DND-41 (cell line): ENCODE measurements at regions not wholly inside any gene's neighbourhood (a gene's known extent, or its start where the extent isn't known, plus 50 kb on each side); places are given as distances from the start of the nearest gene placed in this dataset.
"Not testable (repeated sequence)": the region's sequence is repeated elsewhere in the genome, so short reads cannot be mapped to it uniquely, and the experiment has no call there.

Experiments used
- EZH2 ChIP-seq: IDR thresholded peaks from 3 replicates; pipeline ENCODE4 v1.6.1; 2012; ENCODE audit warnings: borderline replicate concordance, low read depth, mild to moderate bottlenecking, moderate library complexity, low read length, inconsistent platforms; ENCODE audit not compliant: severe bottlenecking
- TF ChIP-seq, protein P1 (sequence below): IDR thresholded peaks from 2 replicates; pipeline ENCODE4 v1.5.1; 2012; ENCODE audit warnings: borderline replicate concordance, low read length, moderate library complexity, mild to moderate bottlenecking; ENCODE audit not compliant: poor library complexity, severe bottlenecking; ENCODE audit errors: extremely low read depth

DNA sequence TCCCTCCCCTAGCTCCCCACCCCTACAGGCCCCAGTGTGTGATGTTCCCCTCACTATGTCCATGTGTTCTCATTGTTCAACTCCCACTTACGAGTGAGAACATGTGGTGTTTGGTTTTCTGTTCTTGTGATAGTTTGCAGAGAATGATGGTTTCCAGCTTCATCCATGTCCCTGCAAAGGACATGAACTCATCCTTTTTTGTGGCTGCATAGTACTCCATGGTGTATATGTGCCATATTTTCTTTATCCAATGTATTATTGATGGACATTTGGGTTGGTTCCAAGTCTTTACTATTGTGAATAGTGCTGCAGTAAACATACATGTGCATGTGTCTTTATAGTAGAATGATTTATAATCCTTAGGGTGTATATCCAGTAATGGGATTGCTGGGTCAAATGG, 84.6 kb upstream of the HDDC2 start:
- TF ChIP-seq, protein P1, sequence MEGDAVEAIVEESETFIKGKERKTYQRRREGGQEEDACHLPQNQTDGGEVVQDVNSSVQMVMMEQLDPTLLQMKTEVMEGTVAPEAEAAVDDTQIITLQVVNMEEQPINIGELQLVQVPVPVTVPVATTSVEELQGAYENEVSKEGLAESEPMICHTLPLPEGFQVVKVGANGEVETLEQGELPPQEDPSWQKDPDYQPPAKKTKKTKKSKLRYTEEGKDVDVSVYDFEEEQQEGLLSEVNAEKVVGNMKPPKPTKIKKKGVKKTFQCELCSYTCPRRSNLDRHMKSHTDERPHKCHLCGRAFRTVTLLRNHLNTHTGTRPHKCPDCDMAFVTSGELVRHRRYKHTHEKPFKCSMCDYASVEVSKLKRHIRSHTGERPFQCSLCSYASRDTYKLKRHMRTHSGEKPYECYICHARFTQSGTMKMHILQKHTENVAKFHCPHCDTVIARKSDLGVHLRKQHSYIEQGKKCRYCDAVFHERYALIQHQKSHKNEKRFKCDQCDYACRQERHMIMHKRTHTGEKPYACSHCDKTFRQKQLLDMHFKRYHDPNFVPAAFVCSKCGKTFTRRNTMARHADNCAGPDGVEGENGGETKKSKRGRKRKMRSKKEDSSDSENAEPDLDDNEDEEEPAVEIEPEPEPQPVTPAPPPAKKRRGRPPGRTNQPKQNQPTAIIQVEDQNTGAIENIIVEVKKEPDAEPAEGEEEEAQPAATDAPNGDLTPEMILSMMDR = not testable (repeated sequence)
- not testable (repeated sequence) for TF ChIP-seq EZH2
